HepG2 (cell line): ENCODE measurements at regions not wholly inside any gene's neighbourhood (a gene's known extent, or its start where the extent isn't known, plus 50 kb on each side); places are given as distances from the start of the nearest gene placed in this dataset.

ENCODE experiments used
- ATAC-seq: fragments of 200-7000 bp; cut with Tn5 transposase; 3 replicates; pipeline ENCODE4 v1.9.1; 2020; ENCODE audit warnings: mild to moderate bottlenecking, moderate library complexity
- BruUV-seq: library from RNA; stranded (reverse); fragments of 400-500 nt; replicated peaks from 2 replicates; lab custom pipeline; 2021; lab: Mats Ljungman, UMichigan
- CTCF ChIA-PET: fragments of 300-600 bp; formaldehyde crosslinking; extraction: SDS; loops from one replicate; lab custom pipeline; 2021; ENCODE audit warnings: low total read pairs, inconsistent platforms, low intra/inter-chr PET ratio; lab: Yijun Ruan, JAX
- POLR2A ChIA-PET: fragments of 350-600 bp; sonication (Branson Sonifier 250); formaldehyde crosslinking; loops from one replicate; lab custom pipeline; 2020; ENCODE audit warnings: antibody characterized with exemption, inconsistent platforms; lab: Yijun Ruan, JAX
- DNase-seq: peaks from one replicate; pipeline ENCODE4 v3.0.0-alpha.2; 2015; ENCODE audit warnings: low spot score
- FAIRE-seq: peaks from 3 replicates; lab custom pipeline; 2011; peaks lifted over from hg19 to GRCh38; lab: Jason Lieb, UNC
- H2AFZ ChIP-seq: one replicate; pipeline ENCODE4 v1.6.1; 2011; ENCODE audit warnings: low read length, inconsistent platforms
- H3K27ac ChIP-seq: fragments of 300-600 bp; 3 replicates; pipeline ENCODE4 v1.8.0; 2011; ENCODE audit warnings: mixed run types, mild to moderate bottlenecking, mixed read lengths, low read length, inconsistent platforms; ENCODE audit not compliant: insufficient read depth; ENCODE audit errors: extremely low read length
- H3K27me3 ChIP-seq, 2 experiments: fragments of 200-600 bp in 1 of 2; 2 replicates in 1 of 2; 3 replicates in 1 of 2; pipeline versions ENCODE4 v1.6.0 to v1.8.0; 2011; ENCODE audit warnings: low read length in 2 of 2, mild to moderate bottlenecking in 2 of 2, moderate library complexity in 2 of 2, inconsistent platforms in 1 of 2; ENCODE audit not compliant: insufficient read depth in 2 of 2, control insufficient read depth in 1 of 2
- H3K36me3 ChIP-seq, 2 experiments: fragments of 200-600 bp in 1 of 2; replicated peaks in 1 of 2; 2 replicates in 1 of 2; 3 replicates in 1 of 2; pipeline versions ENCODE4 v1.5.1 to v1.8.0; 2011; ENCODE audit warnings: low read length in 2 of 2, inconsistent platforms in 1 of 2; ENCODE audit not compliant: insufficient read depth in 2 of 2, control insufficient read depth in 1 of 2
- H3K4me1 ChIP-seq: 2 replicates; pipeline ENCODE4 v1.5.1; 2012; ENCODE audit warnings: low read length, inconsistent platforms; ENCODE audit not compliant: insufficient read depth
- H3K4me2 ChIP-seq: 2 replicates; pipeline ENCODE4 v1.6.0; 2011; ENCODE audit warnings: low read depth, low read length, inconsistent platforms
- H3K4me3 ChIP-seq, 3 experiments: fragments of 200-600 bp in 1 of 3; sonication (generic), shearing (Covaris generic) in 1 of 3; replicated peaks in 1 of 3; 2 replicates each; pipeline ENCODE4 v1.5.1; 2011 to 2016; ENCODE audit warnings: low read length in 3 of 3, inconsistent platforms in 2 of 3, low read depth in 2 of 3, mild to moderate bottlenecking in 2 of 3, control low read depth in 1 of 3, mixed read lengths in 1 of 3; ENCODE audit not compliant: insufficient read depth in 1 of 3
- H3K79me2 ChIP-seq: one replicate; pipeline ENCODE4 v1.6.1; 2011; ENCODE audit warnings: low read length, inconsistent platforms; ENCODE audit not compliant: insufficient read depth
- H3K9ac ChIP-seq: 2 replicates; pipeline ENCODE4 v1.6.0; 2011; ENCODE audit warnings: mild to moderate bottlenecking, low read depth, low read length, inconsistent platforms; ENCODE audit not compliant: insufficient read depth
- H3K9me3 ChIP-seq: 2 replicates; pipeline ENCODE4 v1.5.1; 2012; ENCODE audit warnings: mild to moderate bottlenecking, low read length
- H4K20me1 ChIP-seq: 2 replicates; pipeline ENCODE4 v1.6.0; 2011; ENCODE audit warnings: inconsistent platforms, mild to moderate bottlenecking, low read length, moderate library complexity; ENCODE audit not compliant: insufficient read depth
- AGO2 ChIP-seq: fragments of 200-400 bp; formaldehyde crosslinking; optimal IDR thresholded peaks from 2 replicates; pipeline ENCODE3; 2017; ENCODE audit warnings: mild to moderate bottlenecking, low read depth, low read length, moderate library complexity
- CBX2 ChIP-seq, 2 experiments: fragments of 200-600 bp in 1 of 2; sonication (generic); formaldehyde crosslinking in 1 of 2; IDR thresholded peaks; 2 replicates each; pipeline versions ENCODE4 v1.7.0 to v1.8.1; 2018 to 2022; ENCODE audit warnings: low read depth in 2 of 2, low read length in 1 of 2, mild to moderate bottlenecking in 1 of 2, missing genetic modification reagents in 1 of 2
- MED8 ChIP-seq: sonication (generic); formaldehyde crosslinking; IDR thresholded peaks from 2 replicates; pipeline ENCODE4 v1.8.1; 2023; ENCODE audit warnings: mild to moderate bottlenecking, missing genetic modification reagents; ENCODE audit not compliant: insufficient replicate concordance
- RORA ChIP-seq: sonication (generic); formaldehyde crosslinking; IDR thresholded peaks from 2 replicates; pipeline ENCODE4 v1.5.0; 2020; ENCODE audit warnings: mild to moderate bottlenecking, missing genetic modification reagents, moderate library complexity
- SNAPC2 ChIP-seq: sonication (generic); formaldehyde crosslinking; IDR thresholded peaks from 2 replicates; pipeline ENCODE4 v1.8.1; 2022; ENCODE audit warnings: mild to moderate bottlenecking, missing genetic modification reagents
- WGBS: methylation state at CpG from one replicate; pipeline ENCODE4 v1.1.6; 2017; ENCODE audit warnings: low lambda C conversion rate; 5-methylcytosine and 5-hydroxymethylcytosine counted together
- in situ Hi-C: cut with HindIII; loops from 2 replicates; pipeline ENCODE4 v1.10.0; 2017; ENCODE audit warnings: low pct_unique_long_range_greater_than_20kb; ENCODE audit not compliant: extremely low pct_ligation_motif_present
- intact Hi-C: fragments of 100-400 bp; cut with micrococcal nuclease; formaldehyde crosslinking; loops from one replicate; pipeline ENCODE4 v1.10.0; 2022; ENCODE audit not compliant: unreplicated experiment
- TF ChIP-seq, protein P1 (sequence below): sonication (generic); formaldehyde crosslinking; IDR thresholded peaks from 2 replicates; pipeline ENCODE4 v1.5.1; 2020; ENCODE audit warnings: mild to moderate bottlenecking, missing genetic modification reagents, moderate library complexity
- TF ChIP-seq, protein P2 (sequence below): sonication (generic); formaldehyde crosslinking; conservative IDR thresholded peaks from 2 replicates; pipeline ENCODE4 v1.8.0; 2022; ENCODE audit warnings: mild to moderate bottlenecking, moderate library complexity, missing genetic modification reagents
- TF ChIP-seq, protein P3 (sequence below): sonication (generic); formaldehyde crosslinking; IDR thresholded peaks from 2 replicates; pipeline ENCODE4 v1.5.1; 2020; ENCODE audit warnings: missing genetic modification reagents, mild to moderate bottlenecking, borderline replicate concordance

DNA sequence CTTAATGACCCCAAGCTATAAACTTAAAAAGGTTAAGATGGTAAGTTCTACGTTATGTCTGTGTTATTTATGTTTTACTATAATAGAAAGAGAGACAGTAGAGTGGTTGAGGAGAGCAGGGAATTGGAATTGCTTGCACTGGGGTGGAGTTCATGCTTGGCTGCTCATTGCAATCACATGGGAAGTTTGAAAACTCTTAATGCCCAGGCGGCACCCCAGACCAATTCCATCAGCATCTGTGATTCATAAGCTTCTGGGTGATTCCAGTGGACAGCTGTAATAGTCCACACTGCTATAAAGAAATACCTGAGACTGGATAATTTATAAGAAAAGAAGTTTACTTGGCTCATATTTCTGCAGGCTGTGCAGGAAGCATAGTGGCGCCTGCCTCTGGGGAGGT is 323.9 kb upstream of the MSX2 start:
- ATAC-seq (no peak), FAIRE-seq (no peak), DNase-seq (no peak)
- no peaks in the 10 kb centered on the region for H3K79me2 ChIP-seq
- no peak overlapping the region for H3K27ac ChIP-seq
- H3K36me3 ChIP-seq: no peaks in the 10 kb centered on the region
- H3K4me1 ChIP-seq: no peaks in the 10 kb centered on the region
- no TSS peak for BruUV-seq
- H2AFZ ChIP-seq: no peak overlapping the region
- POLR2A ChIA-PET: no interaction called here
- H3K4me3 ChIP-seq: no peak overlapping the region
- 0% methylated on average over 3 of the region's 3 CpGs for WGBS
- intact Hi-C loops: no loop called here
- no peaks in the 10 kb centered on the region for H3K9me3 ChIP-seq
- no peak for TF ChIP-seq CBX2 (IDR thresholded peaks at IDR 0.05; ENCODE audit: low read depth, low read length)
- TF ChIP-seq CBX2 (CRISPR knock-in tag; IDR thresholded peaks at IDR 0.05; ENCODE audit: low read depth): no peak
- no peak overlapping the region for H3K9ac ChIP-seq
- H4K20me1 ChIP-seq: no peaks in the 10 kb centered on the region
- CTCF ChIA-PET: no interaction called here
- in situ Hi-C loops: no loop called here
- no peak overlapping the region for H3K4me2 ChIP-seq
- H3K27me3 ChIP-seq: peaks cover 0 to 15% of the 10 kb centered on the region in 2 experiments; a peak in 3 of 5 replicates

DNA sequence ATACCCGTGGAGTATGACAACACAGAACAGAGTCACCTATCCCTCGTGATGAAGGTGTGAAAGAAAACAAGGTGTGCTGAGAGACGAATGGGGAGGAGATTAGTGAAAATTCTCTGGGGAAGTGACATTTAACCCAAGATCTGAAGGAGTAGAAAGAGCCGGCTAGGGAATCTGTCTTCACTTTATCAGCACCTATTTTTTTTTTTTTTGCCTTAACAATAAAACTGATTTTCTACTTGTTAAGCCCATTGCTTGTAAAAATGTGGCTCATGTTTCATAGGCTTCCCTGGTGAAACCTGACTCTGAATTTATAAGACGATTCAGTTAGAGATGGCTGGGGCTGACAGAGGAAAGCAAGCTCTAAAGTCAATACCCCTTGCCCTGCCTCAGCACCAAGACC is 322.6 kb upstream of the MSX2 start:
- BruUV-seq: no TSS peak
- H3K27ac ChIP-seq: no peak overlapping the region
- CTCF ChIA-PET: no interaction called here
- H2AFZ ChIP-seq: no peak overlapping the region
- H3K36me3 ChIP-seq: no peaks in the 10 kb centered on the region
- H3K27me3 ChIP-seq: peaks cover 0 to 15% of the 10 kb centered on the region in 2 experiments; a peak in 3 of 5 replicates
- H3K9me3 ChIP-seq: no peaks in the 10 kb centered on the region
- 8% methylated on average over 5 of the region's 5 CpGs for WGBS
- ATAC-seq: no peak
- H3K9ac ChIP-seq: no peak overlapping the region
- POLR2A ChIA-PET: no interaction called here
- intact Hi-C loops: no loop called here
- no peak for FAIRE-seq
- H3K79me2 ChIP-seq: no peaks in the 10 kb centered on the region
- H3K4me1 ChIP-seq: no peaks in the 10 kb centered on the region
- no peaks in the 10 kb centered on the region for H4K20me1 ChIP-seq
- H3K4me2 ChIP-seq: no peak overlapping the region
- H3K4me3 ChIP-seq: no peak overlapping the region
- in situ Hi-C loops: no loop called here
- DNase-seq: no peak
- TF ChIP-seq SNAPC2 (CRISPR knock-in tag): no peak
- no peak for TF ChIP-seq RORA
- TF ChIP-seq, protein P1, sequence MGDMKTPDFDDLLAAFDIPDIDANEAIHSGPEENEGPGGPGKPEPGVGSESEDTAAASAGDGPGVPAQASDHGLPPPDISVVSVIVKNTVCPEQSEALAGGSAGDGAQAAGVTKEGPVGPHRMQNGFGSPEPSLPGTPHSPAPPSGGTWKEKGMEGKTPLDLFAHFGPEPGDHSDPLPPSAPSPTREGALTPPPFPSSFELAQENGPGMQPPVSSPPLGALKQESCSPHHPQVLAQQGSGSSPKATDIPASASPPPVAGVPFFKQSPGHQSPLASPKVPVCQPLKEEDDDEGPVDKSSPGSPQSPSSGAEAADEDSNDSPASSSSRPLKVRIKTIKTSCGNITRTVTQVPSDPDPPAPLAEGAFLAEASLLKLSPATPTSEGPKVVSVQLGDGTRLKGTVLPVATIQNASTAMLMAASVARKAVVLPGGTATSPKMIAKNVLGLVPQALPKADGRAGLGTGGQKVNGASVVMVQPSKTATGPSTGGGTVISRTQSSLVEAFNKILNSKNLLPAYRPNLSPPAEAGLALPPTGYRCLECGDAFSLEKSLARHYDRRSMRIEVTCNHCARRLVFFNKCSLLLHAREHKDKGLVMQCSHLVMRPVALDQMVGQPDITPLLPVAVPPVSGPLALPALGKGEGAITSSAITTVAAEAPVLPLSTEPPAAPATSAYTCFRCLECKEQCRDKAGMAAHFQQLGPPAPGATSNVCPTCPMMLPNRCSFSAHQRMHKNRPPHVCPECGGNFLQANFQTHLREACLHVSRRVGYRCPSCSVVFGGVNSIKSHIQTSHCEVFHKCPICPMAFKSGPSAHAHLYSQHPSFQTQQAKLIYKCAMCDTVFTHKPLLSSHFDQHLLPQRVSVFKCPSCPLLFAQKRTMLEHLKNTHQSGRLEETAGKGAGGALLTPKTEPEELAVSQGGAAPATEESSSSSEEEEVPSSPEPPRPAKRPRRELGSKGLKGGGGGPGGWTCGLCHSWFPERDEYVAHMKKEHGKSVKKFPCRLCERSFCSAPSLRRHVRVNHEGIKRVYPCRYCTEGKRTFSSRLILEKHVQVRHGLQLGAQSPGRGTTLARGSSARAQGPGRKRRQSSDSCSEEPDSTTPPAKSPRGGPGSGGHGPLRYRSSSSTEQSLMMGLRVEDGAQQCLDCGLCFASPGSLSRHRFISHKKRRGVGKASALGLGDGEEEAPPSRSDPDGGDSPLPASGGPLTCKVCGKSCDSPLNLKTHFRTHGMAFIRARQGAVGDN (CRISPR knock-in tag): no peak
- TF ChIP-seq AGO2: no peak
- TF ChIP-seq, protein P2, sequence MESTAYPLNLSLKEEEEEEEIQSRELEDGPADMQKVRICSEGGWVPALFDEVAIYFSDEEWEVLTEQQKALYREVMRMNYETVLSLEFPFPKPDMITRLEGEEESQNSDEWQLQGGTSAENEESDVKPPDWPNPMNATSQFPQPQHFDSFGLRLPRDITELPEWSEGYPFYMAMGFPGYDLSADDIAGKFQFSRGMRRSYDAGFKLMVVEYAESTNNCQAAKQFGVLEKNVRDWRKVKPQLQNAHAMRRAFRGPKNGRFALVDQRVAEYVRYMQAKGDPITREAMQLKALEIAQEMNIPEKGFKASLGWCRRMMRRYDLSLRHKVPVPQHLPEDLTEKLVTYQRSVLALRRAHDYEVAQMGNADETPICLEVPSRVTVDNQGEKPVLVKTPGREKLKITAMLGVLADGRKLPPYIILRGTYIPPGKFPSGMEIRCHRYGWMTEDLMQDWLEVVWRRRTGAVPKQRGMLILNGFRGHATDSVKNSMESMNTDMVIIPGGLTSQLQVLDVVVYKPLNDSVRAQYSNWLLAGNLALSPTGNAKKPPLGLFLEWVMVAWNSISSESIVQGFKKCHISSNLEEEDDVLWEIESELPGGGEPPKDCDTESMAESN (CRISPR knock-in tag): no peak
- TF ChIP-seq, protein P3, sequence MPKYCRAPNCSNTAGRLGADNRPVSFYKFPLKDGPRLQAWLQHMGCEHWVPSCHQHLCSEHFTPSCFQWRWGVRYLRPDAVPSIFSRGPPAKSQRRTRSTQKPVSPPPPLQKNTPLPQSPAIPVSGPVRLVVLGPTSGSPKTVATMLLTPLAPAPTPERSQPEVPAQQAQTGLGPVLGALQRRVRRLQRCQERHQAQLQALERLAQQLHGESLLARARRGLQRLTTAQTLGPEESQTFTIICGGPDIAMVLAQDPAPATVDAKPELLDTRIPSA (CRISPR knock-in tag): no peak
- TF ChIP-seq MED8: no peak
